ENCODE measurements at regions not wholly inside any gene's neighbourhood (a gene's known extent, or its start where the extent isn't known, plus 50 kb on each side); places are given as distances from the start of the nearest gene placed in this dataset.

- TF ChIP-seq SIN3A (IDR thresholded peaks at IDR 0.05; ENCODE audit: borderline replicate concordance, insufficient read depth, low read length): no peak
- no peak for TF ChIP-seq POLR2AphosphoS5 (IDR thresholded peaks at IDR 0.05; ENCODE audit: low read depth, low read length)
Measured at GRCh38 chr5:4221048-4221447, 625.4 kb downstream of the IRX1 start.

GRCh38 chr5:4222147-4222546, 626.5 kb downstream of the IRX1 start:
- no peak for TF ChIP-seq SIN3A (IDR thresholded peaks at IDR 0.05; ENCODE audit: borderline replicate concordance, insufficient read depth, low read length)
- no peak for TF ChIP-seq FOXP2 (optimal IDR thresholded peaks at IDR 0.05; ENCODE audit: borderline replicate concordance, extremely low read depth, extremely low read length, insufficient read depth)
- no peak for TF ChIP-seq POLR2AphosphoS5 (IDR thresholded peaks at IDR 0.05; ENCODE audit: low read depth, low read length)
- no peak for TF ChIP-seq TAF1 (IDR thresholded peaks at IDR 0.05; ENCODE audit: borderline replicate concordance, insufficient read depth, low read length)
- no peak for TF ChIP-seq REST (IDR thresholded peaks at IDR 0.05; ENCODE audit: insufficient read depth in 1 of 2, low read depth in 2 of 2, low read length in 2 of 2)

- no peak for TF ChIP-seq REST (IDR thresholded peaks at IDR 0.05; ENCODE audit: insufficient read depth in 1 of 2, low read depth in 2 of 2, low read length in 2 of 2)
- TF ChIP-seq POLR2AphosphoS5 (IDR thresholded peaks at IDR 0.05; ENCODE audit: low read depth, low read length): no peak
- TF ChIP-seq SIN3A (IDR thresholded peaks at IDR 0.05; ENCODE audit: borderline replicate concordance, insufficient read depth, low read length): no peak
- TF ChIP-seq TAF1 (IDR thresholded peaks at IDR 0.05; ENCODE audit: borderline replicate concordance, insufficient read depth, low read length): no peak
Measured at GRCh38 chr5:4222821-4223220, 627.2 kb downstream of the IRX1 start.

- no peak for TF ChIP-seq FOXP2 (optimal IDR thresholded peaks at IDR 0.05; ENCODE audit: borderline replicate concordance, extremely low read depth, extremely low read length, insufficient read depth)
- TF ChIP-seq REST (IDR thresholded peaks at IDR 0.05; ENCODE audit: insufficient read depth in 1 of 2, low read depth in 2 of 2, low read length in 2 of 2): no peak
- TF ChIP-seq TAF1 (IDR thresholded peaks at IDR 0.05; ENCODE audit: borderline replicate concordance, insufficient read depth, low read length): no peak
- TF ChIP-seq POLR2AphosphoS5 (IDR thresholded peaks at IDR 0.05; ENCODE audit: low read depth, low read length): no peak
- no peak for TF ChIP-seq SIN3A (IDR thresholded peaks at IDR 0.05; ENCODE audit: borderline replicate concordance, insufficient read depth, low read length)
Measured at GRCh38 chr5:4225741-4226140, 630.1 kb downstream of the IRX1 start.

GRCh38 chr5:4226565-4226964, 630.9 kb downstream of the IRX1 start:
- TF ChIP-seq SIN3A (IDR thresholded peaks at IDR 0.05; ENCODE audit: borderline replicate concordance, insufficient read depth, low read length): no peak
- no peak for TF ChIP-seq REST (IDR thresholded peaks at IDR 0.05; ENCODE audit: insufficient read depth in 1 of 2, low read depth in 2 of 2, low read length in 2 of 2)
- no peak for TF ChIP-seq TAF1 (IDR thresholded peaks at IDR 0.05; ENCODE audit: borderline replicate concordance, insufficient read depth, low read length)
- TF ChIP-seq POLR2AphosphoS5 (IDR thresholded peaks at IDR 0.05; ENCODE audit: low read depth, low read length): no peak
- TF ChIP-seq FOXP2 (optimal IDR thresholded peaks at IDR 0.05; ENCODE audit: borderline replicate concordance, extremely low read depth, extremely low read length, insufficient read depth): no peak

All from PFSK-1 (cell line).